Lower lobe of right lung (tissue), 2 donors: ENCODE measurements at regions not wholly inside any gene's neighbourhood (a gene's known extent, or its start where the extent isn't known, plus 50 kb on each side); places are given as distances from the start of the nearest gene placed in this dataset.

Experiments used
- ATAC-seq, 2 donors: fragments of 200-7000 bp; cut with Tn5 transposase; one replicate each; pipeline ENCODE4 v1.9.1; 2020 to 2022; ENCODE audit warnings: mild to moderate bottlenecking in 2 of 2, moderate library complexity in 2 of 2
- DNase-seq: peaks from one replicate; pipeline ENCODE4 v3.0.0-alpha.2; 2020
- H3K27ac ChIP-seq: fragments of 200-600 bp; one replicate; pipeline ENCODE4 v1.8.0; 2022
- H3K27me3 ChIP-seq: fragments of 200-600 bp; one replicate; pipeline ENCODE4 v1.8.0; 2022; ENCODE audit warnings: low read depth
- H3K36me3 ChIP-seq: fragments of 200-600 bp; one replicate; pipeline ENCODE4 v1.8.0; 2022; ENCODE audit warnings: mild to moderate bottlenecking
- H3K4me1 ChIP-seq: fragments of 200-600 bp; one replicate; pipeline ENCODE4 v1.8.0; 2022
- H3K4me3 ChIP-seq: fragments of 200-600 bp; one replicate; pipeline ENCODE4 v1.8.0; 2022; ENCODE audit warnings: mild to moderate bottlenecking
- H3K9me3 ChIP-seq: fragments of 200-600 bp; one replicate; pipeline ENCODE4 v1.8.0; 2022
- CTCF ChIP-seq: fragments of 200-600 bp; IDR thresholded peaks from one replicate; pipeline ENCODE4 v1.8.0; 2022; ENCODE audit warnings: antibody characterized with exemption, mild to moderate bottlenecking
- intact Hi-C: fragments of 100-400 bp; cut with DNase I; formaldehyde crosslinking; loops from one replicate; pipeline ENCODE4 v1.11.0; 2022
- donor health status: DM: no; HTN: yes; CAD: no; lungs with severe emphysema.

- ATAC-seq, result no peak
- H3K4me1 ChIP-seq, result no peaks in the 10 kb centered on the region
Observed at GRCh38 chr2:155708071-155708470, 624.5 kb downstream of the NR4A2 start.

GRCh38 chr2:155703917-155704316 is 628.6 kb downstream of the NR4A2 start:
- Histone ChIP-seq H3K36me3 (no peaks in the 10 kb centered on the region), H3K9me3 (no peaks in the 10 kb centered on the region), H3K4me1 (no peaks in the 10 kb centered on the region), H3K4me3 (no peak overlapping the region), H3K27me3 (no peaks in the 10 kb centered on the region), H3K27ac (no peak overlapping the region)
- no peak for TF ChIP-seq CTCF
- intact Hi-C loops, result no loop called here
- ATAC-seq, result no peak
- DNase-seq, result no peak

More at GRCh38 chr2:155708071-155708470, 624.5 kb downstream of the NR4A2 start:
- Histone ChIP-seq H3K27ac (no peak overlapping the region), H3K9me3 (no peaks in the 10 kb centered on the region), H3K27me3 (no peaks in the 10 kb centered on the region), H3K4me3 (no peak overlapping the region), H3K36me3 (no peaks in the 10 kb centered on the region)
- no peak for TF ChIP-seq CTCF
- DNase-seq, result no peak
- intact Hi-C loops, result no loop called here

- H3K4me3 ChIP-seq, result no peak overlapping the region
- H3K9me3 ChIP-seq, result no peaks in the 10 kb centered on the region
- H3K4me1 ChIP-seq, result no peaks in the 10 kb centered on the region
- no peak for ATAC-seq
- intact Hi-C loops, result no loop called here
- no peaks in the 10 kb centered on the region for H3K36me3 ChIP-seq
- no peak for TF ChIP-seq CTCF
- H3K27ac ChIP-seq, result no peak overlapping the region
- no peak for DNase-seq
- H3K27me3 ChIP-seq, result no peaks in the 10 kb centered on the region
Observed at GRCh38 chr2:155703048-155703447, 629.5 kb downstream of the NR4A2 start.

GRCh38 chr2:155701721-155702120 is 630.8 kb downstream of the NR4A2 start:
- TF ChIP-seq CTCF, result no peak
- no peak for ATAC-seq
- Histone ChIP-seq H3K36me3 (no peaks in the 10 kb centered on the region), H3K27me3 (no peaks in the 10 kb centered on the region), H3K9me3 (no peaks in the 10 kb centered on the region), H3K4me1 (no peaks in the 10 kb centered on the region), H3K4me3 (no peak overlapping the region), H3K27ac (no peak overlapping the region)
- DNase-seq, result no peak
- intact Hi-C loops, result no loop called here

GRCh38 chr2:155696571-155696970 is 636.0 kb downstream of the NR4A2 start:
- ATAC-seq (no peak), DNase-seq (no peak)
- Histone ChIP-seq H3K4me1 (no peaks in the 10 kb centered on the region), H3K27me3 (no peaks in the 10 kb centered on the region), H3K9me3 (no peaks in the 10 kb centered on the region), H3K4me3 (no peak overlapping the region), H3K27ac (no peak overlapping the region), H3K36me3 (no peaks in the 10 kb centered on the region)
- TF ChIP-seq CTCF, result no peak
- intact Hi-C loops, result no loop called here

GRCh38 chr2:155695505-155695904 is 637.0 kb downstream of the NR4A2 start:
- H3K36me3 ChIP-seq, result no peaks in the 10 kb centered on the region
- H3K27me3 ChIP-seq, result no peaks in the 10 kb centered on the region
- TF ChIP-seq CTCF, result no peak
- no peak overlapping the region for H3K4me3 ChIP-seq
- no peak overlapping the region for H3K27ac ChIP-seq
- ATAC-seq (no peak), DNase-seq (no peak)
- H3K4me1 ChIP-seq, result no peaks in the 10 kb centered on the region
- intact Hi-C loops, result no loop called here
- H3K9me3 ChIP-seq, result no peaks in the 10 kb centered on the region
